A549 (cell line): ENCODE measurements at regions not wholly inside any gene's neighbourhood (a gene's known extent, or its start where the extent isn't known, plus 50 kb on each side); places are given as distances from the start of the nearest gene placed in this dataset.

Experiments used
- BHLHE40 ChIP-seq: IDR thresholded peaks from 2 replicates; pipeline ENCODE4 v1.6.1; 2012; ENCODE audit warnings: low read depth, low read length, inconsistent platforms
- EP300 ChIP-seq, 2 experiments: fragments of >200 bp; sonication (Bioruptor Twin); formaldehyde crosslinking; IDR thresholded peaks; 2 replicates in 1 of 2; 3 replicates in 1 of 2; pipeline ENCODE4 v1.6.1; 2016 to 2017
- KDM1A ChIP-seq: fragments of 200-600 bp; sonication (generic); IDR thresholded peaks from 2 replicates; pipeline ENCODE4 v1.6.1; 2016; ENCODE audit warnings: low read depth, mild to moderate bottlenecking
- POLR2A ChIP-seq: IDR thresholded peaks from 2 replicates; pipeline ENCODE4 v1.6.1; 2012; ENCODE audit warnings: mild to moderate bottlenecking, low read length
- RAD21 ChIP-seq, 2 experiments: fragments of >200 bp in 1 of 2; sonication (Bioruptor Twin) in 1 of 2; formaldehyde crosslinking in 1 of 2; IDR thresholded peaks in 1 of 2; conservative IDR thresholded peaks in 1 of 2; 2 replicates in 1 of 2; 3 replicates in 1 of 2; pipeline ENCODE4 v1.6.1; 2012 to 2018; ENCODE audit warnings: inconsistent platforms in 1 of 2
- TF ChIP-seq, protein P1 (sequence below): fragments of >200 bp; sonication (Bioruptor Twin); formaldehyde crosslinking; IDR thresholded peaks from 3 replicates; pipeline ENCODE4 v1.5.1; 2016
- TF ChIP-seq, protein P2 (sequence below): IDR thresholded peaks from 2 replicates; pipeline ENCODE4 v1.6.1; 2012
- TF ChIP-seq, protein P3 (sequence below): fragments of 200-600 bp; sonication (generic); IDR thresholded peaks from 2 replicates; pipeline ENCODE4 v1.6.1; 2016; ENCODE audit warnings: antibody characterized with exemption, mild to moderate bottlenecking, moderate library complexity

DNA sequence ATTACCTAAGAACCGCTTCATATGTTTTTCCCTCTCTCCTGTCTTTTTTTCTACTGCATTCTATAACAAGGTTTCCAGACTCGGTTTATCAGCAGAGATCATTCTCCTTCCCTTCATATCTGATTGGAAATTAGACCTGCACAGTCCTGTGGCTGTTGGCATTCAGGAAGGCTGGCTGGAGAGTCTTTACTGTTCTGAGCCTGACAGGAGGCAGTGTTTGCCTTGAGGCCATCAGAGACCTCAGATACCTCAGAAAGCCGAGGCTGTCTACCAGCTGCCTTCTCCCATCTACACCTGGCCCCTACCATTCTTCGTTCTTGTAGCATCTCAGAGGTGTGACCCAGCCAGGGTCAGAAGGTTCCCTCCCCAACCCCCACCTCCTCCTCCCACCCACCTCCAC is 182.0 kb downstream of the CAND1 start:
- TF ChIP-seq, protein P1, sequence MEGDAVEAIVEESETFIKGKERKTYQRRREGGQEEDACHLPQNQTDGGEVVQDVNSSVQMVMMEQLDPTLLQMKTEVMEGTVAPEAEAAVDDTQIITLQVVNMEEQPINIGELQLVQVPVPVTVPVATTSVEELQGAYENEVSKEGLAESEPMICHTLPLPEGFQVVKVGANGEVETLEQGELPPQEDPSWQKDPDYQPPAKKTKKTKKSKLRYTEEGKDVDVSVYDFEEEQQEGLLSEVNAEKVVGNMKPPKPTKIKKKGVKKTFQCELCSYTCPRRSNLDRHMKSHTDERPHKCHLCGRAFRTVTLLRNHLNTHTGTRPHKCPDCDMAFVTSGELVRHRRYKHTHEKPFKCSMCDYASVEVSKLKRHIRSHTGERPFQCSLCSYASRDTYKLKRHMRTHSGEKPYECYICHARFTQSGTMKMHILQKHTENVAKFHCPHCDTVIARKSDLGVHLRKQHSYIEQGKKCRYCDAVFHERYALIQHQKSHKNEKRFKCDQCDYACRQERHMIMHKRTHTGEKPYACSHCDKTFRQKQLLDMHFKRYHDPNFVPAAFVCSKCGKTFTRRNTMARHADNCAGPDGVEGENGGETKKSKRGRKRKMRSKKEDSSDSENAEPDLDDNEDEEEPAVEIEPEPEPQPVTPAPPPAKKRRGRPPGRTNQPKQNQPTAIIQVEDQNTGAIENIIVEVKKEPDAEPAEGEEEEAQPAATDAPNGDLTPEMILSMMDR: no peak
- TF ChIP-seq POLR2A: no peak
- TF ChIP-seq EP300 (IDR thresholded peaks at IDR 0.05): no peak
- no peak for TF ChIP-seq RAD21 (conservative IDR thresholded peaks at IDR 0.05 in 1 of 2, IDR thresholded peaks at IDR 0.05 in 1 of 2)
- TF ChIP-seq, protein P2, sequence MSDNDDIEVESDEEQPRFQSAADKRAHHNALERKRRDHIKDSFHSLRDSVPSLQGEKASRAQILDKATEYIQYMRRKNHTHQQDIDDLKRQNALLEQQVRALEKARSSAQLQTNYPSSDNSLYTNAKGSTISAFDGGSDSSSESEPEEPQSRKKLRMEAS: no peak
- TF ChIP-seq BHLHE40: no peak
- TF ChIP-seq, protein P3, sequence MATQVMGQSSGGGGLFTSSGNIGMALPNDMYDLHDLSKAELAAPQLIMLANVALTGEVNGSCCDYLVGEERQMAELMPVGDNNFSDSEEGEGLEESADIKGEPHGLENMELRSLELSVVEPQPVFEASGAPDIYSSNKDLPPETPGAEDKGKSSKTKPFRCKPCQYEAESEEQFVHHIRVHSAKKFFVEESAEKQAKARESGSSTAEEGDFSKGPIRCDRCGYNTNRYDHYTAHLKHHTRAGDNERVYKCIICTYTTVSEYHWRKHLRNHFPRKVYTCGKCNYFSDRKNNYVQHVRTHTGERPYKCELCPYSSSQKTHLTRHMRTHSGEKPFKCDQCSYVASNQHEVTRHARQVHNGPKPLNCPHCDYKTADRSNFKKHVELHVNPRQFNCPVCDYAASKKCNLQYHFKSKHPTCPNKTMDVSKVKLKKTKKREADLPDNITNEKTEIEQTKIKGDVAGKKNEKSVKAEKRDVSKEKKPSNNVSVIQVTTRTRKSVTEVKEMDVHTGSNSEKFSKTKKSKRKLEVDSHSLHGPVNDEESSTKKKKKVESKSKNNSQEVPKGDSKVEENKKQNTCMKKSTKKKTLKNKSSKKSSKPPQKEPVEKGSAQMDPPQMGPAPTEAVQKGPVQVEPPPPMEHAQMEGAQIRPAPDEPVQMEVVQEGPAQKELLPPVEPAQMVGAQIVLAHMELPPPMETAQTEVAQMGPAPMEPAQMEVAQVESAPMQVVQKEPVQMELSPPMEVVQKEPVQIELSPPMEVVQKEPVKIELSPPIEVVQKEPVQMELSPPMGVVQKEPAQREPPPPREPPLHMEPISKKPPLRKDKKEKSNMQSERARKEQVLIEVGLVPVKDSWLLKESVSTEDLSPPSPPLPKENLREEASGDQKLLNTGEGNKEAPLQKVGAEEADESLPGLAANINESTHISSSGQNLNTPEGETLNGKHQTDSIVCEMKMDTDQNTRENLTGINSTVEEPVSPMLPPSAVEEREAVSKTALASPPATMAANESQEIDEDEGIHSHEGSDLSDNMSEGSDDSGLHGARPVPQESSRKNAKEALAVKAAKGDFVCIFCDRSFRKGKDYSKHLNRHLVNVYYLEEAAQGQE: no peak
- TF ChIP-seq KDM1A: no peak
